Stimulated activated CD8-positive, alpha-beta memory T cell treated with anti-CD3 and anti-CD28 coated beads, Interleukin-7, amount 100 ng/mL, for 24 hours (primary cell): ENCODE measurements at regions not wholly inside any gene's neighbourhood (a gene's known extent, or its start where the extent isn't known, plus 50 kb on each side); places are given as distances from the start of the nearest gene placed in this dataset.

ENCODE experiments used
- DNase-seq: peaks from one replicate; pipeline ENCODE4 v3.0.0-alpha.2; 2020; ENCODE audit warnings: low read depth

DNA sequence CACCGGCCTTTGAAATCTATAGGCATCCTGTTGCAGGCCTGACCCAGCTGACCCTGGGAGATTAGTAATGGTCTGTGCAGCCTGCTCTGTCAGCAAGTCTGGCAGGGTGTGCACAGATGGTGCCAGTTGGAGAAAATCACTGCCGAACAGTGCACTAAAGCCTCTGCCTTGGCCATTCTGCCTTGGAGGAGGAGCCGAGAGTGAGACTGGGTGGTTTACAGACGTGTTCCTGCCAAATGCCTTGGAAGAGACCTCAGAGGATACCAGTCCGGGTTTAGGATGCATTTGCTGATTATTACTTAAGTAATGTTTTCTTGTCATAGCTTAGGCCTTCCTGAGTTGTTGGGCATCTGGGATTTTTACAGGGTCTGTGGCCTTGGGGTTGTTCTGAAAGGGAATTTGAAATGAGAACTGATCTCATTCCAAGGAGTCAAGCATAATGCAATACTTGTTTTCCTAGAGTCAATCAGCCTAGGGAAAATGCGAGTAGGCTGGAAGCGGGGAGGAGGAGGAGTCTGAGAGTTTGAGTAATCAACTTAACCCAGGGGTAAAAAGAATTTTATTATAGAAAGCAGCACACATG is 292.1 kb downstream of the SOX4 start:
- no peak for DNase-seq

GRCh38 chr6:21886542-21887151 is 293.1 kb downstream of the SOX4 start:
- DNase-seq: no peak

GRCh38 chr6:21887231-21888185 is 294.0 kb downstream of the SOX4 start:
- no peak for DNase-seq

- DNase-seq: no peak
Measured at GRCh38 chr6:21891080-21891479, 297.5 kb downstream of the SOX4 start.

DNA sequence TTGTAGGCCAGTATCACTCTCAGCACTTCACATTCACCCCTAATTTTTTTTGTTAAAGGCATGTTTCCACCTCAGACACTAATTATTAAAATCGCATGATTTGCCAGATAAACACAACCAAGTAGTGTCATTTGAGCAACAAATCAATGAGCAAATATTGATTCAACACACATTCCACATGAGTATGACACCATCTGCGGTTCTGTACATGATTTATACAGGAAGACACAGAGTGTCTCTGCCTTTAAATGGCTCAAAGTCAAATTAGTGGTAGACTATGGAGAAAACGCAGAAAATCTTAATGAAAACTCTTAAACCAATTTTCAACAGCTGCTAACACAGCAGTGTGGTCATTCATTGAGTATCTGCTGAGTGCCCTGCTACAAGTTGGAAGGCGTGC is 300.2 kb downstream of the SOX4 start:
- no peak for DNase-seq

GRCh38 chr6:21895555-21895954 is 302.0 kb downstream of the SOX4 start:
- DNase-seq: no peak

DNA sequence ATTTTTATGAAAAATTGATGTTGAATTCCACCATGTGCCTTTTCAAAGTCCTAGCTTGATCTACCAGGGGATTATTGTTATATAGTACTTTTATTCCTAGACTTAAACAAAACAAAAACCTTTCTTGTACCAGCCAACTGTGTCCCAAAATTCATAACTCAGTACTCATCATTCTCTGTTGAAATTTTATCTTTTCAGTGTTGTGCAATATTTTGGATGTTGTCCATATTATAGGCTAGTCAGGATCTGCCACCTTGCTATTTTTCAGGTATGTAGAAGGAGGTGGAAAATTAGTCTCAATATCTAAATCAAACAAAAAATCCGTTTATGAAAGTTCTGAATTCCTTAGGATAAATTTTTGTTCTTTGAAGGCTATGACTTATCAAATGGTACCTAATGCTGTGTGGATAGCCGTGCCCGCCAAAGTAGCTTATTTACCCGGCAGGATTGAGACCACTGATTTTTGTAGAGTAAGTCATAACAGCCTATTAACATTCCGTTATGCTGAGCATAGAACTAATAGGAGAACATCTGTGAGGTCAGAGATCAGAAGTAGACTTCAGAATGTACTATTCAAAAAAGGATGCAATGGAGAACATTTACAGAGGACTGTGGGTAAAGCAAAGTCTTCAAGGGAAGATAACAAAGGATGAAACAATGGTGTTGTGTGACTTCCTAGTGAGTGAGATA is 304.7 kb downstream of the SOX4 start:
- DNase-seq: no peak

- DNase-seq: no peak
Measured at GRCh38 chr6:21899708-21900107, 306.2 kb downstream of the SOX4 start.

DNA sequence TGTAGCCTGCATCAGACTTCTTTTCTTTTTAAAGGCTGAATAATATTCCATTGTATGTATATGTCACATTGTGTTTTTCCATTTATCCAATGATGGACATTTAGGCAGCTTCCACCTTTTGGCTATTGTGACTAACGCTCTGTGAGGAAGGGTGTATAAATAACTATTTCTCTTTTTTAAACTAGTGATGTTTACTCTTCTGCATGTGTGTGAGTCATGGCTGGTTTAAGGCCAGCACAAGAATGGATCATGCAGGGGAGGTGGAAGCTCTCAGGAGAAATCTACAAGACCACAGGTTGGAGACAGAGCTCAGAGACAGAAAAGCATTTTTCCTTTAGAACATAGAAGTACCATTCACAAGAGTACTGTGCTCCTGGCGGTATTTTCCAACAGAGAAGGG is 307.2 kb downstream of the SOX4 start:
- no peak for DNase-seq

GRCh38 chr6:21902628-21903169 is 309.1 kb downstream of the SOX4 start:
- DNase-seq: no peak

DNA sequence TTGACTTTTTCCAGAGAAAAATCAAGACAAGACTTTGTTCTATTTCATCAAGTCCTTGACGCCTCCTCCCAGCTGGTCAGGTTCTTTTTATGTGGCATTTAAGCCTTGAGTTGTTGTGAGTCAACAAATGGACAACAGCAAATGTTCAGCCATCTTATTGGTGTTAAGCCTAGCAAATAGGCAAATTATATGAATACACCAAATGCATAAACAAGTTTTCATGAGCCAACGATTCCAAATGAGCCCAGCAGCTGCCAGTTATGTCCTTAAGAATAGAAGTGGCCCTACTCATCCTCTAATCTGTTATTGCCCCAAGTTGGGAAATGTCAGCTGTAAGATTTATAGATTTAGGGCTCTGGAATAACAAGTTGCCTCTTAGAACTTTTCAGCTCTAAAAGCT is 312.0 kb downstream of the SOX4 start:
- DNase-seq: no peak

GRCh38 chr6:21906826-21907225 is 313.3 kb downstream of the SOX4 start:
- DNase-seq: no peak

DNA sequence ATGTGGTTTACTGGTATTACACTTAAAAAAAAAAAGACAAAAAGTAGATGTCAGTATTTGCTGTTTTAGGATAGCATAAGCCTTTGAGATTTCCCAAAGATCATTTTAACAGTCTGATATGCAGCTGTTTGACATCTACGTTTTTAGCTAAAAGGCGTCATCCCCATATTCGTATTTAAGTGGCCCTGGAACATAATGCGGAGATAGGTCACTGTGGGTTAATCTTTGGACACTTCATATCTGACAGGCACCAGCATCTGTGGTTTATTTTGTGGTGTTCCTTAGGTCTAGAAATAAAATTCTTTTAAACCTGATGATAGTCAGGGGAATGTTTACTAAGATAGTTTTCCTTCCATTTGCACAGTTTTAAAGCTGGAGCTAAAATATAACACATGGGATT is 313.7 kb downstream of the SOX4 start:
- no peak for DNase-seq

- DNase-seq: no peak
Measured at GRCh38 chr6:21908161-21908848, 314.8 kb downstream of the SOX4 start.

DNA sequence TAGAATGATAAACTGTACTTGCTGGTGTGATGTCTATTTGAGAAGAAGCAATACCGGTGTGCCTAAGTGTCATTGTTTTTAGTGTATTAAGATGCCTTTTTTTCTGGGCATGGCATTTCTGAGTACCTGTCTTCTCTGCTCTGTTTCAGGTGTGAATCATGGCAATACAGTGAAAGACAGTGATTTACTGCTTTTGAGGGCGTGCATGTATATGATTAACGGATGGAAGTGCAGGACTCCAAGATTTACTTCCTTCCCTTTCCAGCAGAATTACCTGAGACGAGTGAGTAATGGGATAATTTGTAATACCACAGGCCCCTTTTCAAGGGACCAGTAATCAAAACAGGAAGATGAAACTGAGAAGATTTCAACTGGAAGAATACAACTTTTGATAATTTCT is 315.8 kb downstream of the SOX4 start:
- no peak for DNase-seq

GRCh38 chr6:21911208-21911607 is 317.7 kb downstream of the SOX4 start:
- no peak for DNase-seq

- DNase-seq: no peak
Measured at GRCh38 chr6:21912151-21912832, 318.7 kb downstream of the SOX4 start.

GRCh38 chr6:21914121-21914973 is 320.8 kb downstream of the SOX4 start:
- DNase-seq: peak; percentile 15

- no peak for DNase-seq
Measured at GRCh38 chr6:21915707-21916260, 322.2 kb downstream of the SOX4 start.

GRCh38 chr6:21918041-21918440 is 324.5 kb downstream of the SOX4 start:
- no peak for DNase-seq
